NCI-H524 (cell line): ENCODE measurements at regions not wholly inside any gene's neighbourhood (a gene's known extent, or its start where the extent isn't known, plus 50 kb on each side); places are given as distances from the start of the nearest gene placed in this dataset.
"Not testable (repeated sequence)": the region's sequence is repeated elsewhere in the genome, so short reads cannot be mapped to it uniquely, and the experiment has no call there.

ENCODE experiments used
- DNase-seq, 2 experiments: peaks; one replicate each; lab custom pipeline; 2025; lab: John Stamatoyannopoulos, UW

- DNase-seq = no peak
Observed at GRCh38 chr14:37650356-37651037, 55.1 kb downstream of the TTC6 start.

- DNase-seq = no peak
Observed at GRCh38 chr14:37652042-37652441, 56.6 kb downstream of the TTC6 start.

- no peak for DNase-seq
Observed at GRCh38 chr14:37655418-37655817, 60.0 kb downstream of the TTC6 start.

GRCh38 chr14:37658156-37658555 is 62.7 kb downstream of the TTC6 start:
- no peak for DNase-seq

GRCh38 chr14:37663498-37663897 is 68.1 kb downstream of the TTC6 start:
- DNase-seq = no peak

GRCh38 chr14:37665479-37665878 is 70.0 kb downstream of the TTC6 start:
- no peak for DNase-seq

GRCh38 chr14:37665951-37666350 is 70.5 kb downstream of the TTC6 start:
- no peak for DNase-seq

GRCh38 chr14:37668646-37669045 is 73.2 kb downstream of the TTC6 start:
- DNase-seq = no peak

- DNase-seq = no peak
Observed at GRCh38 chr14:37669242-37669641, 73.8 kb downstream of the TTC6 start.

- DNase-seq = peak; percentile 81 to 95
Observed at GRCh38 chr14:37673439-37673838, 78.0 kb downstream of the TTC6 start.

- no peak for DNase-seq
Observed at GRCh38 chr14:37678916-37679315, 83.5 kb downstream of the TTC6 start.

GRCh38 chr14:37681486-37681885 is 86.1 kb downstream of the TTC6 start:
- no peak for DNase-seq

GRCh38 chr14:37692680-37693079 is 97.3 kb downstream of the TTC6 start:
- DNase-seq = not testable (repeated sequence)

GRCh38 chr14:37693420-37693819 is 98.0 kb downstream of the TTC6 start:
- not testable (repeated sequence) for DNase-seq

GRCh38 chr14:37695866-37696265 is 100.4 kb downstream of the TTC6 start:
- no peak for DNase-seq

GRCh38 chr14:37697489-37698121 is 102.2 kb downstream of the TTC6 start:
- DNase-seq = no peak

GRCh38 chr14:37698840-37699777 is 103.7 kb downstream of the TTC6 start:
- no peak for DNase-seq

GRCh38 chr14:37707716-37708115 is 112.3 kb downstream of the TTC6 start:
- no peak for DNase-seq

- peak in 1 of 2 experiments; percentile 29 for DNase-seq
Observed at GRCh38 chr14:37708481-37708880, 113.1 kb downstream of the TTC6 start.

- peak; percentile 22 to 53 for DNase-seq
Observed at GRCh38 chr14:37709419-37710195, 114.2 kb downstream of the TTC6 start.

GRCh38 chr14:37711356-37711830 is 116.0 kb downstream of the TTC6 start:
- no peak for DNase-seq
